ENCODE measurements at regions not wholly inside any gene's neighbourhood (a gene's known extent, or its start where the extent isn't known, plus 50 kb on each side); places are given as distances from the start of the nearest gene placed in this dataset.

DNA sequence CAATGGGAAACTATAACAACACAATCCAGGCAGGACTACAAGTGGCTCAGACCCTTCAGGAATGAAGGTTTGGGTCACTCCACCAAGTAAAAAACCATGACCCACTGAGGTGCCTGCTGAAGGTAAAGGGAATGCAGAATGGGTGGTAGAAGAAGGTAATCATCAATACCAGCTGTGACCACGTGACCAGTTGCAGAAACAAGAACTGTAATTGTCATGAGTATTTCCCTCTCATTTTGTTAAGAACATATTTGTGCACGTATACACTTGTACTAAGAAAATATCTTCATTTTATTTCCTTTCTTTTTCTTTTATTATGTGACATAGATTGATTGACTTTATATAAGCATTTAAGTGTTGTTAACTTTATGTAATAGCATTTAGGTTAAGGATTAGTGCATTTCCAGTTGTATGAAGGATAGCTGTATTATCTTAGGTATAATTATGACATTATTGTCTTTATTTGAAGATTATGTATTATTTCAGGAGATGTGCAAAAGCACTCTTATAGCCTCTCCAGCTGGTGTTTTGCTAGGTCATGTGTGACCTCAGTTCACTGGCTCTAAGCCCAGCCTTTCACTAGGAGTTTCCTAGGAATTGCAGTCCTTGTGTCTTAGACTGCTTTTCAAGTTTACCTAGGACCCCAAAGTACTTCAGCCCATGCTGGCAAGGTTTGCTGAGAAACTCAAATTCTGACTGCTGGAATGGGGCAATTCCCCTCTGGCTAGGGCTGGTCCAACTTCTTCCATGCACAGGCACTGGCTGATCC, 125.7 kb upstream of the DPP10 start:
- no peaks in the 10 kb centered on the region for H3K4me1 ChIP-seq (ENCODE audit: control insufficient read depth, insufficient read depth, low read length)

DNA sequence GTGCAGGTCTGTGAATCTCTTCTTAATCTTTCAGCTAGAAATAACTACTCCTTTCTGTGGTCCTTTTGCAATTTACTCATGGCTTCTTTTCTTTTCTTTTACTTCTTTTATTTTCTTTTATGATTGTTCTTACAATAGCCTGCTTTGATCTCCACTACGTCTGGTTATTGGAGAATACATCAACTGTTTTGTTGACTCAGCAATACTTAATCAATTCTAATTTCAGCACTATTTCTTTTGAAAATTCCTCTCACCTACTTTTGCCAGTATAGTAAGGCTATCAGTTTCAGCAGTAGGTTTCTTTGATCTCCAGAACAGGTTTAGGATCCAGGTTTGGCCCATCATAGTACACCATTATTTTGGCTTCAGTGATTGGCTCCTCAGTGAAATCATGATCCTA, 111.8 kb upstream of the DPP10 start:
- no peak overlapping the region for H3K4me3 ChIP-seq (ENCODE audit: low read depth, low read length)
- H3K27ac ChIP-seq (ENCODE audit: extremely low read depth, low read depth, low read length) = no peak overlapping the region
- POLR2A ChIA-PET = no interaction called here
- no peaks in the 10 kb centered on the region for H3K9me3 ChIP-seq (ENCODE audit: control insufficient read depth, insufficient read depth, low read depth, low read length)
- CTCF ChIA-PET = interaction anchor here (0.5 kb wide), 1 partner anchor 826 kb away, joined by 3 read pairs; no protein-coding TSS in a partner anchor
- no peaks in the 10 kb centered on the region for H3K36me3 ChIP-seq (ENCODE audit: control insufficient read depth in 2 of 2, insufficient read depth in 1 of 2, low read length in 2 of 2)
- H3K4me1 ChIP-seq (ENCODE audit: control insufficient read depth, insufficient read depth, low read length) = no peaks in the 10 kb centered on the region
- TF ChIP-seq, protein P1, sequence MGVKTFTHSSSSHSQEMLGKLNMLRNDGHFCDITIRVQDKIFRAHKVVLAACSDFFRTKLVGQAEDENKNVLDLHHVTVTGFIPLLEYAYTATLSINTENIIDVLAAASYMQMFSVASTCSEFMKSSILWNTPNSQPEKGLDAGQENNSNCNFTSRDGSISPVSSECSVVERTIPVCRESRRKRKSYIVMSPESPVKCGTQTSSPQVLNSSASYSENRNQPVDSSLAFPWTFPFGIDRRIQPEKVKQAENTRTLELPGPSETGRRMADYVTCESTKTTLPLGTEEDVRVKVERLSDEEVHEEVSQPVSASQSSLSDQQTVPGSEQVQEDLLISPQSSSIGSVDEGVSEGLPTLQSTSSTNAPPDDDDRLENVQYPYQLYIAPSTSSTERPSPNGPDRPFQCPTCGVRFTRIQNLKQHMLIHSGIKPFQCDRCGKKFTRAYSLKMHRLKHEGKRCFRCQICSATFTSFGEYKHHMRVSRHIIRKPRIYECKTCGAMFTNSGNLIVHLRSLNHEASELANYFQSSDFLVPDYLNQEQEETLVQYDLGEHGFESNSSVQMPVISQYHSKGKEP (tag by site-specific recombination; IDR thresholded peaks at IDR 0.05) = no peak
- TF ChIP-seq GLI4 (tag by site-specific recombination; IDR thresholded peaks at IDR 0.05) = no peak
- TF ChIP-seq ZNF239 (tag by site-specific recombination; IDR thresholded peaks at IDR 0.05) = no peak
- TF ChIP-seq ZNF19 (tag by site-specific recombination; IDR thresholded peaks at IDR 0.05; ENCODE audit: low read depth) = no peak
- TF ChIP-seq, protein P2, sequence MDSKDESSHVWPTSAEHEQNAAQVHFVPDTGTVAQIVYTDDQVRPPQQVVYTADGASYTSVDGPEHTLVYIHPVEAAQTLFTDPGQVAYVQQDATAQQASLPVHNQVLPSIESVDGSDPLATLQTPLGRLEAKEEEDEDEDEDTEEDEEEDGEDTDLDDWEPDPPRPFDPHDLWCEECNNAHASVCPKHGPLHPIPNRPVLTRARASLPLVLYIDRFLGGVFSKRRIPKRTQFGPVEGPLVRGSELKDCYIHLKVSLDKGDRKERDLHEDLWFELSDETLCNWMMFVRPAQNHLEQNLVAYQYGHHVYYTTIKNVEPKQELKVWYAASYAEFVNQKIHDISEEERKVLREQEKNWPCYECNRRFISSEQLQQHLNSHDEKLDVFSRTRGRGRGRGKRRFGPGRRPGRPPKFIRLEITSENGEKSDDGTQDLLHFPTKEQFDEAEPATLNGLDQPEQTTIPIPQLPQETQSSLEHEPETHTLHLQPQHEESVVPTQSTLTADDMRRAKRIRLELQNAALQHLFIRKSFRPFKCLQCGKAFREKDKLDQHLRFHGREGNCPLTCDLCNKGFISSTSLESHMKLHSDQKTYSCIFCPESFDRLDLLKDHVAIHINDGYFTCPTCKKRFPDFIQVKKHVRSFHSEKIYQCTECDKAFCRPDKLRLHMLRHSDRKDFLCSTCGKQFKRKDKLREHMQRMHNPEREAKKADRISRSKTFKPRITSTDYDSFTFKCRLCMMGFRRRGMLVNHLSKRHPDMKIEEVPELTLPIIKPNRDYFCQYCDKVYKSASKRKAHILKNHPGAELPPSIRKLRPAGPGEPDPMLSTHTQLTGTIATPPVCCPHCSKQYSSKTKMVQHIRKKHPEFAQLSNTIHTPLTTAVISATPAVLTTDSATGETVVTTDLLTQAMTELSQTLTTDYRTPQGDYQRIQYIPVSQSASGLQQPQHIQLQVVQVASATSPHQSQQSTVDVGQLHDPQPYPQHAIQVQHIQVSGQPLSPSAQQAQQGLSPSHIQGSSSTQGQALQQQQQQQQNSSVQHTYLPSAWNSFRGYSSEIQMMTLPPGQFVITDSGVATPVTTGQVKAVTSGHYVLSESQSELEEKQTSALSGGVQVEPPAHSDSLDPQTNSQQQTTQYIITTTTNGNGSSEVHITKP (tag by site-specific recombination; IDR thresholded peaks at IDR 0.05) = no peak

More for the DNA sequence above, 125.7 kb upstream of the DPP10 start:
- Histone ChIP-seq H3K9me3 (ENCODE audit: control insufficient read depth, insufficient read depth, low read depth, low read length) (no peaks in the 10 kb centered on the region), H3K36me3 (ENCODE audit: control insufficient read depth in 2 of 2, insufficient read depth in 1 of 2, low read length in 2 of 2) (no peaks in the 10 kb centered on the region), H3K4me3 (ENCODE audit: low read depth, low read length) (no peak overlapping the region), H3K27ac (ENCODE audit: extremely low read depth, low read depth, low read length) (no peak overlapping the region)
- ChIA-PET CTCF (interaction anchor here (0.6 kb wide), 1 partner anchor 131 kb away, joined by 3 read pairs; no protein-coding TSS in a partner anchor), POLR2A (no interaction called here)
- TF ChIP-seq MEIS1 (CRISPR knock-in tag; IDR thresholded peaks at IDR 0.05; ENCODE audit: borderline replicate concordance) = no peak
- no peak for TF ChIP-seq ZNF792 (tag by site-specific recombination; IDR thresholded peaks at IDR 0.05)
- no peak for TF ChIP-seq ZSCAN30 (tag by site-specific recombination; IDR thresholded peaks at IDR 0.05)
- no peak for TF ChIP-seq ZNF76 (tag by site-specific recombination; IDR thresholded peaks at IDR 0.05; ENCODE audit: borderline replicate concordance, low read depth)
- no peak for TF ChIP-seq ZNF843 (tag by site-specific recombination; IDR thresholded peaks at IDR 0.05)
- no peak for TF ChIP-seq ZNF133 (tag by site-specific recombination; IDR thresholded peaks at IDR 0.05)
- TF ChIP-seq, protein P3, sequence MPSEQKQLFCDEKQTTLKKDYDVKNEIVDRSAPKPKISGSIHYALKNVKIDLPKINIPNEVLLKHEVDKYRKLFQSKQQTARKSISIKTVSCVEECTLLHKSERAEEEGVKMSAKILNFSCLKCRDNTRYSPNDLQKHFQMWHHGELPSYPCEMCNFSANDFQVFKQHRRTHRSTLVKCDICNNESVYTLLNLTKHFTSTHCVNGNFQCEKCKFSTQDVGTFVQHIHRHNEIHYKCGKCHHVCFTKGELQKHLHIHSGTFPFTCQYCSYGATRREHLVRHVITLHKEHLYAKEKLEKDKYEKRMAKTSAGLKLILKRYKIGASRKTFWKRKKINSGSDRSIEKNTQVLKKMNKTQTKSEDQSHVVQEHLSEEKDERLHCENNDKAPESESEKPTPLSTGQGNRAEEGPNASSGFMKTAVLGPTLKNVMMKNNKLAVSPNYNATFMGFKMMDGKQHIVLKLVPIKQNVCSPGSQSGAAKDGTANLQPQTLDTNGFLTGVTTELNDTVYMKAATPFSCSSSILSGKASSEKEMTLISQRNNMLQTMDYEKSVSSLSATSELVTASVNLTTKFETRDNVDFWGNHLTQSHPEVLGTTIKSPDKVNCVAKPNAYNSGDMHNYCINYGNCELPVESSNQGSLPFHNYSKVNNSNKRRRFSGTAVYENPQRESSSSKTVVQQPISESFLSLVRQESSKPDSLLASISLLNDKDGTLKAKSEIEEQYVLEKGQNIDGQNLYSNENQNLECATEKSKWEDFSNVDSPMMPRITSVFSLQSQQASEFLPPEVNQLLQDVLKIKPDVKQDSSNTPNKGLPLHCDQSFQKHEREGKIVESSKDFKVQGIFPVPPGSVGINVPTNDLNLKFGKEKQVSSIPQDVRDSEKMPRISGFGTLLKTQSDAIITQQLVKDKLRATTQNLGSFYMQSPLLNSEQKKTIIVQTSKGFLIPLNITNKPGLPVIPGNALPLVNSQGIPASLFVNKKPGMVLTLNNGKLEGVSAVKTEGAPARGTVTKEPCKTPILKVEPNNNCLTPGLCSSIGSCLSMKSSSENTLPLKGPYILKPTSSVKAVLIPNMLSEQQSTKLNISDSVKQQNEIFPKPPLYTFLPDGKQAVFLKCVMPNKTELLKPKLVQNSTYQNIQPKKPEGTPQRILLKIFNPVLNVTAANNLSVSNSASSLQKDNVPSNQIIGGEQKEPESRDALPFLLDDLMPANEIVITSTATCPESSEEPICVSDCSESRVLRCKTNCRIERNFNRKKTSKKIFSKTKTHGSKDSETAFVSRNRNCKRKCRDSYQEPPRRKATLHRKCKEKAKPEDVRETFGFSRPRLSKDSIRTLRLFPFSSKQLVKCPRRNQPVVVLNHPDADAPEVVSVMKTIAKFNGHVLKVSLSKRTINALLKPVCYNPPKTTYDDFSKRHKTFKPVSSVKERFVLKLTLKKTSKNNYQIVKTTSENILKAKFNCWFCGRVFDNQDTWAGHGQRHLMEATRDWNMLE (tag by site-specific recombination; conservative IDR thresholded peaks at IDR 0.05; ENCODE audit: low read depth) = no peak
- no peak for TF ChIP-seq ZBTB17 (tag by site-specific recombination; IDR thresholded peaks at IDR 0.05)
- TF ChIP-seq, protein P4, sequence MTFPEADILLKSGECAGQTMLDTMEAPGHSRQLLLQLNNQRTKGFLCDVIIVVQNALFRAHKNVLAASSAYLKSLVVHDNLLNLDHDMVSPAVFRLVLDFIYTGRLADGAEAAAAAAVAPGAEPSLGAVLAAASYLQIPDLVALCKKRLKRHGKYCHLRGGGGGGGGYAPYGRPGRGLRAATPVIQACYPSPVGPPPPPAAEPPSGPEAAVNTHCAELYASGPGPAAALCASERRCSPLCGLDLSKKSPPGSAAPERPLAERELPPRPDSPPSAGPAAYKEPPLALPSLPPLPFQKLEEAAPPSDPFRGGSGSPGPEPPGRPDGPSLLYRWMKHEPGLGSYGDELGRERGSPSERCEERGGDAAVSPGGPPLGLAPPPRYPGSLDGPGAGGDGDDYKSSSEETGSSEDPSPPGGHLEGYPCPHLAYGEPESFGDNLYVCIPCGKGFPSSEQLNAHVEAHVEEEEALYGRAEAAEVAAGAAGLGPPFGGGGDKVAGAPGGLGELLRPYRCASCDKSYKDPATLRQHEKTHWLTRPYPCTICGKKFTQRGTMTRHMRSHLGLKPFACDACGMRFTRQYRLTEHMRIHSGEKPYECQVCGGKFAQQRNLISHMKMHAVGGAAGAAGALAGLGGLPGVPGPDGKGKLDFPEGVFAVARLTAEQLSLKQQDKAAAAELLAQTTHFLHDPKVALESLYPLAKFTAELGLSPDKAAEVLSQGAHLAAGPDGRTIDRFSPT (tag by site-specific recombination; IDR thresholded peaks at IDR 0.05) = no peak
- no peak for TF ChIP-seq ZNF768 (tag by site-specific recombination; IDR thresholded peaks at IDR 0.05)
- TF ChIP-seq ZNF830 (tag by site-specific recombination; IDR thresholded peaks at IDR 0.05; ENCODE audit: low read depth) = no peak
- TF ChIP-seq, protein P2 (tag by site-specific recombination; IDR thresholded peaks at IDR 0.05) = no peak

All from HEK293 (cell line).